GM23338 (cell line): ENCODE measurements at regions not wholly inside any gene's neighbourhood (a gene's known extent, or its start where the extent isn't known, plus 50 kb on each side); places are given as distances from the start of the nearest gene placed in this dataset.

Source experiments
- ATAC-seq: fragments of 200-7000 bp; cut with Tn5 transposase; 3 replicates; pipeline ENCODE4 v1.9.1; 2020
- DNase-seq: peaks from one replicate; pipeline ENCODE4 v3.0.0-alpha.2; 2015; ENCODE audit warnings: low spot score
- H2AFZ ChIP-seq: fragments of 200-600 bp; sonication (generic); 2 replicates; pipeline ENCODE4 v1.8.0; 2016; ENCODE audit warnings: antibody characterized with exemption, mild to moderate bottlenecking, moderate library complexity
- H3F3A ChIP-seq: fragments of 200-600 bp; sonication (generic); replicated peaks from 2 replicates; pipeline ENCODE4 v1.8.0; 2017; ENCODE audit warnings: antibody characterized with exemption, mixed run types, low read depth
- H3K27ac ChIP-seq: fragments of 200-600 bp; sonication (generic); 2 replicates; pipeline ENCODE4 v1.6.1; 2016; ENCODE audit warnings: low read depth
- H3K27me3 ChIP-seq: fragments of 200-600 bp; sonication (generic); 2 replicates; pipeline ENCODE4 v1.8.0; 2016; ENCODE audit warnings: mild to moderate bottlenecking, mixed run types, moderate library complexity; ENCODE audit not compliant: insufficient read depth
- H3K36me3 ChIP-seq: fragments of 200-600 bp; sonication (generic); 2 replicates; pipeline ENCODE4 v1.8.0; 2016; ENCODE audit warnings: mild to moderate bottlenecking; ENCODE audit not compliant: insufficient read depth
- H3K4me1 ChIP-seq: fragments of 200-600 bp; sonication (generic); 2 replicates; pipeline ENCODE4 v1.8.0; 2016; ENCODE audit warnings: mild to moderate bottlenecking, moderate library complexity; ENCODE audit not compliant: insufficient read depth
- H3K4me2 ChIP-seq: fragments of 200-600 bp; sonication (generic); 2 replicates; pipeline ENCODE4 v1.7.1; 2017; ENCODE audit warnings: mixed run types
- H3K4me3 ChIP-seq: fragments of 200-600 bp; sonication (generic); 2 replicates; pipeline ENCODE4 v1.6.1; 2016; ENCODE audit warnings: mixed run types
- H3K79me2 ChIP-seq: fragments of 200-600 bp; sonication (generic); replicated peaks from 2 replicates; pipeline ENCODE4 v1.8.0; 2017; ENCODE audit warnings: mild to moderate bottlenecking; ENCODE audit not compliant: insufficient read depth
- H3K9me2 ChIP-seq: fragments of 200-600 bp; sonication (generic); 2 replicates; pipeline ENCODE4 v1.8.0; 2017; ENCODE audit not compliant: insufficient read depth
- H4K20me1 ChIP-seq: fragments of 200-600 bp; sonication (generic); replicated peaks from 2 replicates; pipeline ENCODE4 v1.8.0; 2017; ENCODE audit warnings: mild to moderate bottlenecking; ENCODE audit not compliant: insufficient read depth
- H3K27ac Mint-ChIP-seq: 2 replicates; pipeline ENCODE4 v1.8.0; 2020; ENCODE audit warnings: inconsistent platforms, mild to moderate bottlenecking, moderate library complexity, mixed read lengths
- H3K27me3 Mint-ChIP-seq: 3 replicates; pipeline ENCODE4 v1.8.0; 2022; ENCODE audit warnings: low read depth, mild to moderate bottlenecking, moderate library complexity, mixed read lengths, inconsistent platforms; ENCODE audit not compliant: insufficient read depth, poor library complexity
- H3K36me3 Mint-ChIP-seq: 3 replicates; pipeline ENCODE4 v1.8.0; 2021; ENCODE audit warnings: low read depth, mild to moderate bottlenecking, inconsistent platforms, moderate library complexity, mixed read lengths
- H3K4me1 Mint-ChIP-seq: 3 replicates; pipeline ENCODE4 v1.8.0; 2020; ENCODE audit warnings: mild to moderate bottlenecking, inconsistent platforms, mixed read lengths
- H3K4me3 Mint-ChIP-seq: 3 replicates; pipeline ENCODE4 v1.8.0; 2021; ENCODE audit warnings: moderate library complexity, mild to moderate bottlenecking, inconsistent platforms, mixed read lengths
- H3K9me3 Mint-ChIP-seq: 3 replicates; pipeline ENCODE4 v1.8.0; 2020; ENCODE audit warnings: moderate library complexity, mild to moderate bottlenecking, inconsistent platforms, mixed read lengths
- CREB1 ChIP-seq: fragments of 250-450 bp; sonication (Bioruptor Pico); IDR thresholded peaks from 2 replicates; pipeline ENCODE4 v1.5.0; 2020; ENCODE audit warnings: low read depth, mild to moderate bottlenecking, moderate library complexity
- CTCF ChIP-seq, 2 experiments: fragments of 200-600 bp in 1 of 2; sonication (generic) in 1 of 2; conservative IDR thresholded peaks; 2 replicates each; pipeline versions ENCODE4 v1.5.1 to v1.6.1; 2016 to 2017; ENCODE audit warnings: antibody characterized with exemption in 2 of 2, low read depth in 2 of 2, mild to moderate bottlenecking in 2 of 2, moderate library complexity in 1 of 2
- EZH2phosphoT487 ChIP-seq: fragments of 200-600 bp; sonication (generic); IDR thresholded peaks from one replicate; pipeline ENCODE4 v1.8.1; 2018; ENCODE audit warnings: antibody characterized with exemption; ENCODE audit not compliant: unreplicated experiment
- JUNB ChIP-seq: IDR thresholded peaks from one replicate; pipeline ENCODE4 v1.6.1; 2016; ENCODE audit warnings: antibody characterized with exemption; ENCODE audit not compliant: unreplicated experiment
- POLR2AphosphoS5 ChIP-seq: IDR thresholded peaks from 2 replicates; pipeline ENCODE4 v1.6.1; 2016; ENCODE audit warnings: antibody characterized with exemption, low read depth
- STAT1 ChIP-seq: IDR thresholded peaks from one replicate; pipeline ENCODE4 v1.6.1; 2016; ENCODE audit warnings: antibody characterized with exemption; ENCODE audit not compliant: unreplicated experiment
- ZNF114 ChIP-seq: fragments of 250-450 bp; sonication (Bioruptor Pico); IDR thresholded peaks from 2 replicates; pipeline ENCODE4 v1.5.0; 2020; ENCODE audit warnings: mild to moderate bottlenecking, moderate library complexity
- ZNF331 ChIP-seq: fragments of 250-450 bp; sonication (Bioruptor Pico); IDR thresholded peaks from 2 replicates; pipeline ENCODE4 v1.5.0; 2020; ENCODE audit warnings: low read depth, mild to moderate bottlenecking, moderate library complexity
- ZNF462 ChIP-seq: fragments of 250-450 bp; sonication (Bioruptor Pico); IDR thresholded peaks from 2 replicates; pipeline ENCODE4 v1.5.0; 2020; ENCODE audit warnings: mild to moderate bottlenecking, moderate library complexity

GRCh38 chr3:103512595-103512994 lies 1077.8 kb downstream of the ZPLD1 start (continued):
- TF ChIP-seq ZNF462 (no peak), EZH2phosphoT487 (no peak), STAT1 (no peak), CTCF (conservative IDR thresholded peaks at IDR 0.05; ENCODE audit: low read depth in 2 of 2) (no peak), ZNF114 (no peak)

- Histone ChIP-seq H4K20me1 (no peaks in the 10 kb centered on the region), H3K4me2 (no peak overlapping the region), H3K4me3 (no peak overlapping the region), H3K4me1 (peaks cover 7% of the 10 kb centered on the region; the same call in 1 of the 2 replicates), H3K27me3 (no peaks in the 10 kb centered on the region), H3K79me2 (no peaks in the 10 kb centered on the region), H2AFZ (no peak overlapping the region), H3K9me2 (no peaks in the 10 kb centered on the region), H3K36me3 (no peaks in the 10 kb centered on the region), H3F3A (no peaks in the 10 kb centered on the region), H3K27ac (no peak overlapping the region)
- no peak overlapping the region for H3K27ac Mint-ChIP-seq
- H3K36me3 Mint-ChIP-seq, result no peaks in the 10 kb centered on the region
- DNase-seq, result no peak
- no peaks in the 10 kb centered on the region for H3K27me3 Mint-ChIP-seq
- H3K4me3 Mint-ChIP-seq, result no peak overlapping the region
- 0 out of 3 replicates have a peak, but pooled peaks cover 2% of the 10 kb centered on the region for H3K9me3 Mint-ChIP-seq
- no peak for ATAC-seq
- peaks cover 4% of the 10 kb centered on the region; the same call in 1 of the 3 replicates for H3K4me1 Mint-ChIP-seq
- TF ChIP-seq ZNF462 (no peak), JUNB (no peak), POLR2AphosphoS5 (no peak), STAT1 (no peak), CREB1 (no peak), ZNF331 (CRISPR knock-in tag) (no peak)
Measured at GRCh38 chr3:103513003-103513402, 1078.2 kb downstream of the ZPLD1 start.
